NCI-H2227 (cell line): ENCODE measurements at regions not wholly inside any gene's neighbourhood (a gene's known extent, or its start where the extent isn't known, plus 50 kb on each side); places are given as distances from the start of the nearest gene placed in this dataset.

ENCODE experiments used
- DNase-seq: peaks from one replicate; lab custom pipeline; 2025; ENCODE audit not compliant: unreplicated experiment; lab: John Stamatoyannopoulos, UW

- DNase-seq: peak; percentile 76
Measured at GRCh38 chr17:33750943-33751701, 458.0 kb upstream of the ASIC2 start.

GRCh38 chr17:33751702-33752065 is 458.6 kb upstream of the ASIC2 start:
- DNase-seq: peak; percentile 12

GRCh38 chr17:33753452-33753851 is 460.4 kb upstream of the ASIC2 start:
- no peak for DNase-seq

GRCh38 chr17:33756021-33756420 is 462.9 kb upstream of the ASIC2 start:
- DNase-seq: no peak

GRCh38 chr17:33765871-33766270 is 472.8 kb upstream of the ASIC2 start:
- DNase-seq: no peak

- no peak for DNase-seq
Measured at GRCh38 chr17:33766721-33767120, 473.6 kb upstream of the ASIC2 start.

- no peak for DNase-seq
Measured at GRCh38 chr17:33769066-33769465, 476.0 kb upstream of the ASIC2 start.

GRCh38 chr17:33776304-33776703 is 478.8 kb upstream of the CCL2 start:
- DNase-seq: no peak

- no peak for DNase-seq
Measured at GRCh38 chr17:33776903-33777302, 478.2 kb upstream of the CCL2 start.

GRCh38 chr17:33777674-33778073 is 477.4 kb upstream of the CCL2 start:
- DNase-seq: no peak

GRCh38 chr17:33778505-33779233 is 476.4 kb upstream of the CCL2 start:
- no peak for DNase-seq

GRCh38 chr17:33779234-33779591 is 475.9 kb upstream of the CCL2 start:
- peak; percentile 72 for DNase-seq

- no peak for DNase-seq
Measured at GRCh38 chr17:33785281-33785680, 469.8 kb upstream of the CCL2 start.

- no peak for DNase-seq
Measured at GRCh38 chr17:33786478-33786877, 468.6 kb upstream of the CCL2 start.

- no peak for DNase-seq
Measured at GRCh38 chr17:33789658-33790057, 465.4 kb upstream of the CCL2 start.

- no peak for DNase-seq
Measured at GRCh38 chr17:33797181-33797580, 457.9 kb upstream of the CCL2 start.

- no peak for DNase-seq
Measured at GRCh38 chr17:33798308-33798707, 456.8 kb upstream of the CCL2 start.

- DNase-seq: no peak
Measured at GRCh38 chr17:33802349-33803198, 452.5 kb upstream of the CCL2 start.

GRCh38 chr17:33803199-33803685 is 451.8 kb upstream of the CCL2 start:
- no peak for DNase-seq

GRCh38 chr17:33803686-33804085 is 451.4 kb upstream of the CCL2 start:
- DNase-seq: peak; percentile 63

- no peak for DNase-seq
Measured at GRCh38 chr17:33804401-33804800, 450.7 kb upstream of the CCL2 start.

- DNase-seq: no peak
Measured at GRCh38 chr17:33806631-33807030, 448.5 kb upstream of the CCL2 start.
